Mesendoderm (in vitro differentiated cells): ENCODE measurements at regions not wholly inside any gene's neighbourhood (a gene's known extent, or its start where the extent isn't known, plus 50 kb on each side); places are given as distances from the start of the nearest gene placed in this dataset.
A peak's percentile ranks its signal among the peaks of the same experiment; 100 is the strongest.

Experiments
- DNase-seq: peaks from one replicate; pipeline ENCODE4 v3.0.0; 2013
- H2AK5ac ChIP-seq: 2 replicates; pipeline ENCODE4 v1.6.1; 2013; ENCODE audit warnings: low read length, inconsistent platforms
- H2BK120ac ChIP-seq: 2 replicates; pipeline ENCODE4 v1.6.1; 2013; ENCODE audit warnings: low read depth, mild to moderate bottlenecking, low read length, moderate library complexity, mixed read lengths
- H2BK15ac ChIP-seq: replicated peaks from 2 replicates; pipeline ENCODE4 v1.6.1; 2013; ENCODE audit warnings: low read depth, mild to moderate bottlenecking, moderate library complexity
- H2BK5ac ChIP-seq: 2 replicates; pipeline ENCODE4 v1.6.1; 2013; ENCODE audit warnings: low read length, inconsistent platforms
- H3K18ac ChIP-seq: 2 replicates; pipeline ENCODE4 v1.6.1; 2013; ENCODE audit warnings: mild to moderate bottlenecking, low read length, mixed read lengths
- H3K23ac ChIP-seq: one replicate; pipeline ENCODE4 v1.6.1; 2013; ENCODE audit warnings: low read length
- H3K27ac ChIP-seq: 2 replicates; pipeline ENCODE4 v1.5.1; 2013; ENCODE audit warnings: low read depth, mild to moderate bottlenecking, inconsistent platforms, low read length, moderate library complexity
- H3K27me3 ChIP-seq: 2 replicates; pipeline ENCODE4 v1.6.1; 2013; ENCODE audit warnings: low read length, control low read depth, mild to moderate bottlenecking, inconsistent platforms; ENCODE audit not compliant: insufficient read depth, poor library complexity
- H3K36me3 ChIP-seq: 2 replicates; pipeline ENCODE4 v1.6.1; 2013; ENCODE audit warnings: low read length, inconsistent platforms; ENCODE audit not compliant: control insufficient read depth, insufficient read depth
- H3K4ac ChIP-seq: one replicate; pipeline ENCODE4 v1.6.1; 2013; ENCODE audit warnings: low read depth, mild to moderate bottlenecking, low read length, moderate library complexity
- H3K4me1 ChIP-seq: 2 replicates; pipeline ENCODE4 v1.6.1; 2013; ENCODE audit warnings: low read depth, low read length, inconsistent platforms; ENCODE audit not compliant: control insufficient read depth
- H3K4me2 ChIP-seq: 2 replicates; pipeline ENCODE4 v1.6.1; 2013; ENCODE audit warnings: low read length
- H3K4me3 ChIP-seq: 2 replicates; pipeline ENCODE4 v1.5.1; 2013; ENCODE audit warnings: mild to moderate bottlenecking, low read length
- H3K56ac ChIP-seq: one replicate; pipeline ENCODE4 v1.6.1; 2013; ENCODE audit warnings: low read length
- H3K79me1 ChIP-seq: 2 replicates; pipeline ENCODE4 v1.6.1; 2013; ENCODE audit warnings: low read length, inconsistent platforms
- H3K79me2 ChIP-seq: 2 replicates; pipeline ENCODE4 v1.6.1; 2013; ENCODE audit warnings: mild to moderate bottlenecking, low read length; ENCODE audit not compliant: control insufficient read depth, insufficient read depth
- H3K9ac ChIP-seq: 2 replicates; pipeline ENCODE4 v1.6.1; 2013; ENCODE audit warnings: low read length, inconsistent platforms
- H4K5ac ChIP-seq: one replicate; pipeline ENCODE4 v1.6.1; 2013; ENCODE audit warnings: low read length
- H4K8ac ChIP-seq: one replicate; pipeline ENCODE4 v1.6.1; 2013; ENCODE audit warnings: low read depth, mild to moderate bottlenecking, control low read depth, low read length, moderate library complexity
- WGBS: extraction: QIAGEN DNeasy Blood & Tissue Kit; methylation state at CpG from one replicate; pipeline ENCODE4 v1.1.7; 2013; ENCODE audit warnings: low lambda C conversion rate, missing lambda C conversion rate; ENCODE audit not compliant: insufficient coverage; ENCODE audit errors: extremely low coverage; 5-methylcytosine and 5-hydroxymethylcytosine counted together

- H3K4ac ChIP-seq = no peak overlapping the region
- no peak overlapping the region for H3K4me3 ChIP-seq
- H2AK5ac ChIP-seq = no peak overlapping the region
- peaks cover 4% of the 10 kb centered on the region for H3K4me1 ChIP-seq
- H4K5ac ChIP-seq = no peak overlapping the region
- H3K56ac ChIP-seq = no peak overlapping the region
- no peak overlapping the region for H2BK15ac ChIP-seq
- H3K36me3 ChIP-seq = no peaks in the 10 kb centered on the region
- no peaks in the 10 kb centered on the region for H3K79me2 ChIP-seq
- H3K23ac ChIP-seq = no peak overlapping the region
- no peak overlapping the region for H3K9ac ChIP-seq
- no peaks in the 10 kb centered on the region for H3K79me1 ChIP-seq
- no peak overlapping the region for H2BK120ac ChIP-seq
- no peak overlapping the region for H4K8ac ChIP-seq
- H3K18ac ChIP-seq = no peak overlapping the region
- H3K27ac ChIP-seq = no peak overlapping the region
- H2BK5ac ChIP-seq = no peak overlapping the region
- H3K4me2 ChIP-seq = no peak overlapping the region
- no CpG with 5 or more reads among the region's 2 CpGs for WGBS
- H3K27me3 ChIP-seq = no peaks in the 10 kb centered on the region
- no peak for DNase-seq
Observed at GRCh38 chr14:98018628-98019027, 1221.4 kb downstream of the VRK1 start.

- H3K4ac ChIP-seq = no peak overlapping the region
- no peak overlapping the region for H3K56ac ChIP-seq
- no peaks in the 10 kb centered on the region for H3K79me1 ChIP-seq
- no peak overlapping the region for H2BK15ac ChIP-seq
- H3K79me2 ChIP-seq = no peaks in the 10 kb centered on the region
- H4K5ac ChIP-seq = no peak overlapping the region
- no peak overlapping the region for H3K4me2 ChIP-seq
- no peak overlapping the region for H2AK5ac ChIP-seq
- H3K23ac ChIP-seq = no peak overlapping the region
- no CpG with 5 or more reads among the region's 11 CpGs for WGBS
- no peak overlapping the region for H4K8ac ChIP-seq
- no peak overlapping the region for H2BK5ac ChIP-seq
- no peak overlapping the region for H2BK120ac ChIP-seq
- no peak overlapping the region for H3K18ac ChIP-seq
- no peaks in the 10 kb centered on the region for H3K36me3 ChIP-seq
- H3K27me3 ChIP-seq = no peaks in the 10 kb centered on the region
- H3K4me3 ChIP-seq = no peak overlapping the region
- H3K27ac ChIP-seq = no peak overlapping the region
- no peak overlapping the region for H3K9ac ChIP-seq
- peaks cover 4% of the 10 kb centered on the region for H3K4me1 ChIP-seq
- peak; percentile 6 for DNase-seq
Observed at GRCh38 chr14:98022541-98023520, 1225.6 kb downstream of the VRK1 start.

GRCh38 chr14:98028162-98028561 is 1231.0 kb downstream of the VRK1 start:
- Histone ChIP-seq H3K56ac (no peak overlapping the region), H3K4me1 (peaks cover 2% of the 10 kb centered on the region)
- no CpG with 5 or more reads among the region's 6 CpGs for WGBS

GRCh38 chr14:98035396-98035795 is 1236.6 kb downstream of the BCL11B start:
- Histone ChIP-seq H3K23ac (no peak overlapping the region), H3K27me3 (no peaks in the 10 kb centered on the region), H4K8ac (no peak overlapping the region), H2AK5ac (no peak overlapping the region), H3K4me2 (no peak overlapping the region), H2BK5ac (no peak overlapping the region), H2BK120ac (no peak overlapping the region), H3K9ac (no peak overlapping the region), H3K27ac (no peak overlapping the region), H4K5ac (no peak overlapping the region), H3K4me1 (no peaks in the 10 kb centered on the region), H3K18ac (no peak overlapping the region), H2BK15ac (no peak overlapping the region), H3K4ac (no peak overlapping the region), H3K36me3 (no peaks in the 10 kb centered on the region), H3K79me1 (no peaks in the 10 kb centered on the region), H3K4me3 (no peak overlapping the region), H3K56ac (no peak overlapping the region), H3K79me2 (no peaks in the 10 kb centered on the region)
- DNase-seq = no peak
- no CpG with 5 or more reads among the region's 4 CpGs for WGBS

More at GRCh38 chr14:98028162-98028561, 1231.0 kb downstream of the VRK1 start:
- no peak overlapping the region for H2AK5ac ChIP-seq
- H3K4me3 ChIP-seq = no peak overlapping the region
- no peak for DNase-seq
- no peak overlapping the region for H3K27ac ChIP-seq
- no peaks in the 10 kb centered on the region for H3K79me1 ChIP-seq
- no peak overlapping the region for H3K9ac ChIP-seq
- H2BK120ac ChIP-seq = no peak overlapping the region
- H2BK15ac ChIP-seq = no peak overlapping the region
- no peak overlapping the region for H3K23ac ChIP-seq
- H3K27me3 ChIP-seq = no peaks in the 10 kb centered on the region
- no peak overlapping the region for H3K4ac ChIP-seq
- no peaks in the 10 kb centered on the region for H3K36me3 ChIP-seq
- no peak overlapping the region for H3K18ac ChIP-seq
- no peaks in the 10 kb centered on the region for H3K79me2 ChIP-seq
- H4K5ac ChIP-seq = no peak overlapping the region
- no peak overlapping the region for H4K8ac ChIP-seq
- H3K4me2 ChIP-seq = no peak overlapping the region
- no peak overlapping the region for H2BK5ac ChIP-seq

GRCh38 chr14:98037831-98038230 is 1234.2 kb downstream of the BCL11B start:
- no peak overlapping the region for H3K18ac ChIP-seq
- no peak overlapping the region for H3K27ac ChIP-seq
- no peaks in the 10 kb centered on the region for H3K79me1 ChIP-seq
- no peak overlapping the region for H3K23ac ChIP-seq
- H4K5ac ChIP-seq = no peak overlapping the region
- no peaks in the 10 kb centered on the region for H3K27me3 ChIP-seq
- H3K4ac ChIP-seq = no peak overlapping the region
- no peaks in the 10 kb centered on the region for H3K36me3 ChIP-seq
- H2BK15ac ChIP-seq = no peak overlapping the region
- H3K4me2 ChIP-seq = no peak overlapping the region
- no peaks in the 10 kb centered on the region for H3K79me2 ChIP-seq
- H3K56ac ChIP-seq = no peak overlapping the region
- H3K9ac ChIP-seq = no peak overlapping the region
- no peak for DNase-seq
- no peak overlapping the region for H2AK5ac ChIP-seq
- no peak overlapping the region for H4K8ac ChIP-seq
- no peak overlapping the region for H2BK120ac ChIP-seq
- no peaks in the 10 kb centered on the region for H3K4me1 ChIP-seq
- WGBS = no CpG with 5 or more reads among the region's 7 CpGs
- H3K4me3 ChIP-seq = no peak overlapping the region
- H2BK5ac ChIP-seq = no peak overlapping the region
